ENCODE measurements at regions not wholly inside any gene's neighbourhood (a gene's known extent, or its start where the extent isn't known, plus 50 kb on each side); places are given as distances from the start of the nearest gene placed in this dataset.

DNA sequence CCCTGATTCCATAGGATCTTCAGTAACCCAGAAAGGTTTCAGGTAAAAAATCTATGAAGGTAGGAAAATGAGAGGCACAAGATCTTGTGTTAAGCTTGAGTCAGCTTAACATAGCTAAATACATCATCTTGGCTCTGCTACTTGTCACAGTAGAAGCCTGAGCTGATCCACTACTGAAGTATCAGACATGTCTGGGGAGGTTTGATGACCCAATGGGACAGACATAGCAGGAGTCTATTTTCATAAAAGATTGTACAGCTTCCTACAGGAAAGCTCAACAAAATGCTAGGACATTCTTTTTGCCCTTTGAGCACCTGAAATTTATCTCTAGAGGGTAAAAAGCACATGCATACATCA, 84.3 kb upstream of the FSHR start:
- H3K27me3 Mint-ChIP-seq (ENCODE audit: unreplicated experiment), result peaks cover 30% of the 10 kb centered on the region
- H3K9me3 Mint-ChIP-seq (ENCODE audit: unreplicated experiment), result no peaks in the 10 kb centered on the region
- H3K36me3 Mint-ChIP-seq (ENCODE audit: unreplicated experiment), result no peaks in the 10 kb centered on the region
- H3K4me3 Mint-ChIP-seq (ENCODE audit: unreplicated experiment), result no peak overlapping the region
- H3K4me1 Mint-ChIP-seq (ENCODE audit: unreplicated experiment), result peaks cover 6% of the 10 kb centered on the region
- H3K27ac Mint-ChIP-seq (ENCODE audit: unreplicated experiment), result no peak overlapping the region
- DNase-seq (ENCODE audit: extremely low spot score, unreplicated experiment), result no peak
- TF ChIP-seq, protein P1, sequence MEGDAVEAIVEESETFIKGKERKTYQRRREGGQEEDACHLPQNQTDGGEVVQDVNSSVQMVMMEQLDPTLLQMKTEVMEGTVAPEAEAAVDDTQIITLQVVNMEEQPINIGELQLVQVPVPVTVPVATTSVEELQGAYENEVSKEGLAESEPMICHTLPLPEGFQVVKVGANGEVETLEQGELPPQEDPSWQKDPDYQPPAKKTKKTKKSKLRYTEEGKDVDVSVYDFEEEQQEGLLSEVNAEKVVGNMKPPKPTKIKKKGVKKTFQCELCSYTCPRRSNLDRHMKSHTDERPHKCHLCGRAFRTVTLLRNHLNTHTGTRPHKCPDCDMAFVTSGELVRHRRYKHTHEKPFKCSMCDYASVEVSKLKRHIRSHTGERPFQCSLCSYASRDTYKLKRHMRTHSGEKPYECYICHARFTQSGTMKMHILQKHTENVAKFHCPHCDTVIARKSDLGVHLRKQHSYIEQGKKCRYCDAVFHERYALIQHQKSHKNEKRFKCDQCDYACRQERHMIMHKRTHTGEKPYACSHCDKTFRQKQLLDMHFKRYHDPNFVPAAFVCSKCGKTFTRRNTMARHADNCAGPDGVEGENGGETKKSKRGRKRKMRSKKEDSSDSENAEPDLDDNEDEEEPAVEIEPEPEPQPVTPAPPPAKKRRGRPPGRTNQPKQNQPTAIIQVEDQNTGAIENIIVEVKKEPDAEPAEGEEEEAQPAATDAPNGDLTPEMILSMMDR (IDR thresholded peaks at IDR 0.05), result no peak

DNA sequence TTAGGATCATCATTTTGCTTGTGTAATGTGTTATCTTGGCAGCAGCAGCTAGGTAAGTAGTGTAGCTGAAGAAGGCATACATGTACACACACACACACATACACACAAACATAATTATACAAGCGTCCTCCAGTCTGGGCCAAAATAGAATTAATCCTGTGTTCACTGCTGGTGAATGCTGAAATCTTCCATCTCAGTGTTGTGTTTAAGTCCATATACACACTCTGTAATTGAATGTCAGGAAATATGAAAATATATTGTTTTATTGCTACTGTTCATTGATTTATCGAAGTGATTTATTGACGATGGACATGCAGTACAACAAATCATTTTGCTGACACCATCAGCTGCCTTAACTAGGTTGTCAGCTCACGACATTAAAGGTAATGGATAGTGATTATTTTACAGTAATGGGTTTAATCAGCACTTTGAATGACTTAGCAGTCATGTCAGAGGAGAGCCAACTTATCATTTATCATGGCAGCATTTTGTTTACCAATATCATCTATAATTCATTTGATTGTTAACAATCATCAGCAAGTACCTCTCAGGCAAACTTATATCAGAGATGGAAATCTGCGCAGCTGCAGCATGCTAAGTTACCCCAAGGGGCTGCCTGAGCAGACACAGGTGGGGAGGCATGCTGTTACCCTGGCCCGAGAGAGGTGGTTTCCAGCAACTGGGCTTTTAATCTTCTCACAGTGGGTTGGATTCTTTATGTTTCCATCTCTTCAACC, 83.7 kb upstream of the FSHR start:
- H3K27ac Mint-ChIP-seq (ENCODE audit: unreplicated experiment), result no peak overlapping the region
- no peaks in the 10 kb centered on the region for H3K36me3 Mint-ChIP-seq (ENCODE audit: unreplicated experiment)
- H3K4me1 Mint-ChIP-seq (ENCODE audit: unreplicated experiment), result peaks cover 6% of the 10 kb centered on the region
- no peaks in the 10 kb centered on the region for H3K9me3 Mint-ChIP-seq (ENCODE audit: unreplicated experiment)
- TF ChIP-seq, protein P1 (IDR thresholded peaks at IDR 0.05), result no peak
- H3K27me3 Mint-ChIP-seq (ENCODE audit: unreplicated experiment), result peaks cover 30% of the 10 kb centered on the region
- no peak overlapping the region for H3K4me3 Mint-ChIP-seq (ENCODE audit: unreplicated experiment)
- no peak for DNase-seq (ENCODE audit: extremely low spot score, unreplicated experiment)

- Mint-ChIP-seq H3K27ac (ENCODE audit: unreplicated experiment) (no peak overlapping the region), H3K9me3 (ENCODE audit: unreplicated experiment) (no peaks in the 10 kb centered on the region), H3K27me3 (ENCODE audit: unreplicated experiment) (peaks cover 35% of the 10 kb centered on the region), H3K4me1 (ENCODE audit: unreplicated experiment) (peaks cover 3% of the 10 kb centered on the region), H3K4me3 (ENCODE audit: unreplicated experiment) (no peak overlapping the region), H3K36me3 (ENCODE audit: unreplicated experiment) (no peaks in the 10 kb centered on the region)
- DNase-seq (ENCODE audit: extremely low spot score, unreplicated experiment), result no peak
- TF ChIP-seq, protein P1 (IDR thresholded peaks at IDR 0.05), result no peak
Observed at GRCh38 chr2:49236316-49236715, 82.0 kb upstream of the FSHR start.

GRCh38 chr2:49226360-49226759, 72.0 kb upstream of the FSHR start:
- Mint-ChIP-seq H3K36me3 (ENCODE audit: unreplicated experiment) (no peaks in the 10 kb centered on the region), H3K27me3 (ENCODE audit: unreplicated experiment) (no peaks in the 10 kb centered on the region), H3K27ac (ENCODE audit: unreplicated experiment) (no peak overlapping the region), H3K4me1 (ENCODE audit: unreplicated experiment) (no peaks in the 10 kb centered on the region), H3K9me3 (ENCODE audit: unreplicated experiment) (no peaks in the 10 kb centered on the region), H3K4me3 (ENCODE audit: unreplicated experiment) (no peak overlapping the region)
- DNase-seq (ENCODE audit: extremely low spot score, unreplicated experiment), result no peak
- TF ChIP-seq, protein P1 (IDR thresholded peaks at IDR 0.05), result no peak

DNA sequence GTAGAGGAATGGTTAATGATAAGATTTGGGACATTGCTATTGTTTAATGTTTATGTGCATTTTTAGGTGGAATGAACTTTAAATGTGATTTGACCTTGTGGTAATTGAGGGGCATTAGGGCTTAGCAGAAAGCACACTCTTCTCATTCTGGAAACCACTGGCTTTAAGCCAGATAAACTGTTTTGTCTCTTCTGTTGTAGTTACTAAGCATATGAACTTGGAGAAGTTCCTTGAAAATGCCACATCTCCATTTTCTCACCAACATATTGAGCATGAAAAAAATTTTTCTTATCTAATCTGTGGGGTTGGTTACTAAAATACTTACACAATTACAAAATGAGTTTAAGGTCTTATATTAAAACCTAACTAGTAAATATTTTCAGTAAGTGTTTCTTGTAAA, 70.8 kb upstream of the FSHR start:
- no peak for DNase-seq (ENCODE audit: extremely low spot score, unreplicated experiment)
- Mint-ChIP-seq H3K4me1 (ENCODE audit: unreplicated experiment) (no peaks in the 10 kb centered on the region), H3K27me3 (ENCODE audit: unreplicated experiment) (no peaks in the 10 kb centered on the region), H3K27ac (ENCODE audit: unreplicated experiment) (no peak overlapping the region), H3K9me3 (ENCODE audit: unreplicated experiment) (no peaks in the 10 kb centered on the region), H3K36me3 (ENCODE audit: unreplicated experiment) (no peaks in the 10 kb centered on the region), H3K4me3 (ENCODE audit: unreplicated experiment) (no peak overlapping the region)
- TF ChIP-seq, protein P1 (IDR thresholded peaks at IDR 0.05), result no peak
